Lower leg skin (tissue), 3 donors: ENCODE measurements at regions not wholly inside any gene's neighbourhood (a gene's known extent, or its start where the extent isn't known, plus 50 kb on each side); places are given as distances from the start of the nearest gene placed in this dataset.

Experiments used
- POLR2A ChIP-seq, 2 donors: fragments of 450-650 bp; IDR thresholded peaks; one replicate each; pipeline ENCODE4 v1.6.1; 2016 to 2017; ENCODE audit warnings: antibody characterized with exemption in 2 of 2, mild to moderate bottlenecking in 1 of 2, moderate library complexity in 1 of 2
- TF ChIP-seq, protein P1 (sequence below), 3 donors: fragments of 450-650 bp; IDR thresholded peaks; one replicate each; pipeline ENCODE4 v1.5.1; 2016; ENCODE audit warnings: antibody characterized with exemption in 3 of 3, mild to moderate bottlenecking in 3 of 3, moderate library complexity in 2 of 3

DNA sequence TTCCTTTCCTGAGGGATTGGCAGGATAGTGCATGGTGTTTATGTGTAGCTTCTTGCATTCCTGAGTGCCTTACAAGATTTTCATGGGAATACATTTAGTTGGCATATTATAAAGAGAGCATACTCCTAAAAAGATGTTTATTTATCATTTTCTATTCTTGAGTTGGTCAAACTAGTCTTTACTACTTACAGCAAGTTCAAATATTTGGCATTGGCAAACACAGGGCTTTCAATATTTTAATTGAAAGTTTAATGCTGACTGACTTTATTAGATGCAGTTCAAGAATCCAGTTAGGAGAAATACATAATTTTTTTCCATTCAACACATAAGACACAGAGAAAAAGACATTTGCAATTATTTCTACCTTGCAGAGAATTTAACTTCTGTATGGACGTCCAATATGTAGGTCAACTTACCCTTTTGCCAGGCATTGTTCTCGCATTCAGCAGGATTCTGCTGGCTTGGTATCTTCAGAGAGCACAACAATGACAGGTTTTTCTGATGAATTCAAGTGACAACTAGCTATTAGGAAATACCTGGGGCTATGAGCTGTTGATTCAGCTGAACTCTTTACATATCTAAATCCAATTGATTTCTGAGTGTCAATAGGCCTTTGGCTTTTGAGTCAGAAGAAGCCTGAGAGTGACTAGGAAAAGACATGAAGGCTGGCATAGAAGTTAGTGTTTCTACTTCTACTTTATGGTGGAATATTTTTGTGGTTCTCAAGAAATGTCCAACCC lies 129.6 kb downstream of the LURAP1L start:
- no peak for TF ChIP-seq POLR2A (IDR thresholded peaks at IDR 0.05)
- TF ChIP-seq, protein P1, sequence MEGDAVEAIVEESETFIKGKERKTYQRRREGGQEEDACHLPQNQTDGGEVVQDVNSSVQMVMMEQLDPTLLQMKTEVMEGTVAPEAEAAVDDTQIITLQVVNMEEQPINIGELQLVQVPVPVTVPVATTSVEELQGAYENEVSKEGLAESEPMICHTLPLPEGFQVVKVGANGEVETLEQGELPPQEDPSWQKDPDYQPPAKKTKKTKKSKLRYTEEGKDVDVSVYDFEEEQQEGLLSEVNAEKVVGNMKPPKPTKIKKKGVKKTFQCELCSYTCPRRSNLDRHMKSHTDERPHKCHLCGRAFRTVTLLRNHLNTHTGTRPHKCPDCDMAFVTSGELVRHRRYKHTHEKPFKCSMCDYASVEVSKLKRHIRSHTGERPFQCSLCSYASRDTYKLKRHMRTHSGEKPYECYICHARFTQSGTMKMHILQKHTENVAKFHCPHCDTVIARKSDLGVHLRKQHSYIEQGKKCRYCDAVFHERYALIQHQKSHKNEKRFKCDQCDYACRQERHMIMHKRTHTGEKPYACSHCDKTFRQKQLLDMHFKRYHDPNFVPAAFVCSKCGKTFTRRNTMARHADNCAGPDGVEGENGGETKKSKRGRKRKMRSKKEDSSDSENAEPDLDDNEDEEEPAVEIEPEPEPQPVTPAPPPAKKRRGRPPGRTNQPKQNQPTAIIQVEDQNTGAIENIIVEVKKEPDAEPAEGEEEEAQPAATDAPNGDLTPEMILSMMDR (IDR thresholded peaks at IDR 0.05), result no peak
